Putamen (tissue), 1 donor: ENCODE measurements at regions not wholly inside any gene's neighbourhood (a gene's known extent, or its start where the extent isn't known, plus 50 kb on each side); places are given as distances from the start of the nearest gene placed in this dataset.
"Not testable (repeated sequence)": the region's sequence is repeated elsewhere in the genome, so short reads cannot be mapped to it uniquely, and the experiment has no call there.

Experiments used
- DNase-seq: peaks from one replicate; pipeline ENCODE4 v3.0.0-alpha.2; 2016; ENCODE audit warnings: low spot score

DNA sequence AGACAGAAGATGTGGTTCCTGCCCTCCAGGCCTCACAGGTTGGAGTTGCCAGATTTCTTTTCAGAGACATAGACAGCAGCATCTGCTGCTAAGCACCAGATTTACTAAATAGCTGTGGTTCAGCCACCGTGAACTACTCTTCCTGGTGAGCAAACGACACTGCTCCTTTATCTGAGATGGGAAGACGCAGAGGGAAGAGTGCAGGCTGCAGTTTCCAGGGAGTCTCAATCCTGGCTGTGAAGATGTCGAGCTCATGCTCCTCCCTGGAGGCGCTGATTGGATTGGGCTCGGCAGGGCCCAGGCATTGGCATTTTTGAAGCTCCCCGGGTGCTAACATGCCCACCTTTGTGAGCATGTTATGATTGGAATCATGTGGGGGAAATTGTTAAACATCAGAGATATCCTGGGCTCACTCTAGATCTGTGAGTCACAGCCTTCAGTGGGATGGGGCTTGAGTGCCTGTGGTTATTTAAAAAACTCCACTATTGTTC lies 314.8 kb downstream of the TSN start:
- DNase-seq = no peak

DNA sequence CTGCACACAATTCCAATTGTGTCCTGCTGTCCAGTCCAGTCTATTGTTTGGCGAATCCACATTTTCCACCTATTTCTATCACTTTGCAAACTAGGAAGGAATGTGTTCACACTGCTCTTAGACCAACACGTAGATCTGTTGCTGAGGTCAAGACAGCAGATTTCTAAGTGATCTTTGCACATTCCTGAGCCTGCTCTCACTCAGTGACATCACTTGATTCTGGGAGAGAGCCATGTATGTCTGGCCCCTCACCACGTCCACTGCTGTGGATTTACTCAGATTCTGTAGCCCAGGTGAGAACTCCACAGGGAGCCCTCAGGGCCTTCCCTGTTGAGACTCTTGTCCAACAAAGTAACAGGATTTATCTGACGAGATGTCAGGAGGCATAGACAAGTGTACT lies 317.2 kb downstream of the TSN start:
- DNase-seq = no peak

DNA sequence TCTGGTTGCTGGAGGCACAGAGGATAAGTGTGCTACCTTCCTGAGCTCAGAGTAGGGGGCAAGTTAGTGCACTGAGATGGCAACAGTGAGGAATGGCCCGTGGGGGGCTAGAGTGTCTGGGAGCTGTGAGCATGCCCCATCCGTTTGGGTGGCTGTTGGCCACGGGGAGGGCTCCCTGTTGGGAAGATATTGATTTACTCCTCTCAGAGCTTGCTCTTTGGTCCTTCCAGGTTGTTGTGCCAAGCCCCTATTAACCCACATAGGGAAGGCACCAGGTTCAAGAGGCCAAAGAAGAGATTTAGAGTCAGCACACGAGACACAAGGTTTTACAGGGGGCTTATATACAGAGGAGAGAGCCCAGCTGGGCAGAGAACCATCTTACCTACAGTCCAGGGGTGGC lies 318.8 kb downstream of the TSN start:
- DNase-seq = no peak

DNA sequence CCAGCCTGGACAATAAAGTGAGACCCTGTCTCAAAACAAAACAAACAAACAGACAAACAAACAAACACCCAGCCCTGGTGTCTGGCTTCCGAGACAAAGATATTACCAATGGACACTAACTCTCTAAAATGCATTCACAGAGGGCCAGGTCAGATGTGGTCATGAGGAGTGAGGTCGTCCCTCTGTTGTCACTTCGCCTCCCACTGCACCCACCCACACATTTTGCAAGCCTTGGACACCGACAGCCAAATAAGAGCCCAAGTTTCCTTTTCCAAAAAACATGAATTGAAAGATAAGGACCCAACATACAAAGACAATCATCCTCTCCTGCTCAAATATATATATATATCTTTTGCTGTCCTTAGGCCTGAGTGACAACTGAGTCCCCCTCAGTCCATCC lies 319.9 kb downstream of the TSN start:
- DNase-seq = no peak

DNA sequence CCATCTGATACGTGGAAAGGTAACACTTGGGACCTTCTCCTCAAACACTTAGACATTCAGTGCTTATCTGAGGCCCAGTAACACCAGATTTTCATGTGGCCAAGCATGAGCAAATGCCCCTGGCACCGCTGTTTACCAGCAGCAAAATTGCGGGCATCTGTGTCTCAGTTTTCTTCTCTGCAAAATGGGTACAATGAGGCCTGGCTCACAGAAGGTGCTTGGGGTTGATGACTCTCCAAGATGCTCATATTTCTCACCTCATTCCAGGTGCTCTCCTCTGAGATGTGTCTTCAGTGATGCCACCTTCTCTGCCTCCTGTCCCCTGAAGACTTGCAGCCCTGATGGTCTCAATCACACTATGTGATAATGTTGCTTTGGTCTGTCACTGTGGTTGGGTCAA lies 321.7 kb downstream of the TSN start:
- no peak for DNase-seq

DNA sequence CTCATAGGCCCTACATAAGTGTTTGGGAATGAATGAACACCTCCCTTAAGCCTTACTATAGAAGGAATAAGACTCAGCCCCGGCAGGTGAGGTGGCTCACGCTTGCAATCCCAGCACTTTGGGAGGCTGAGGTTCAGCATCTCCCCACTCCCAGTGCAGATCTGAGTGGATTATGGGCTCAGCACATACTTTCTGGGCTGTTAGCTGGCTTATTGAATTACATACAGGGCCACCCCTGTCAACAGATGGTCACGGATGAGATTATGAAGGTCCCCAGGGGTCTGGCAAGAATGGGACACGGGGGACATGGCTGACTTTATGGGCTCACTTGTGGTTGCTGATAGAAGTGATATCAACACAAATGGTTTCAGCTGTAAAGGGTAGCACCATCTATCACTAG lies 322.3 kb downstream of the TSN start:
- no peak for DNase-seq

DNA sequence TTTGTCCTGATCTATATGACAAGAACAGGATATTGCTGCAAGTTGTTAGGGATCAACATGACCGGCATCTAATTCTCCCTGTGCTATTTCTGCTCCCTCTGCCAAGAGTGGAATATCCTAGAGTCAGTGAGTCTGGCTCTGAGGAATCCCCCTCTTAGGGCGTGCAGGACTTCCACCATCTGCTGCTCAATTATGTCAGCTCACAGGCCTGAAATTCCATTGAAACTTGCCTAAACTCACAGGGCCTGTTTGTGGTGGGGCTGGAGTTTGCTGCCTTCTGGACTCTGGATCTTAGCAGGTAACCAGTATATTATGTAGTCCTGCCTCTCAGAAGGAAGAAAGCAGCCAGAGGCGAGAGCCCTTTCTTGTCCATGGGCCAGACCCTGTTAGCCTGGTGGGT lies 323.0 kb downstream of the TSN start:
- no peak for DNase-seq

DNA sequence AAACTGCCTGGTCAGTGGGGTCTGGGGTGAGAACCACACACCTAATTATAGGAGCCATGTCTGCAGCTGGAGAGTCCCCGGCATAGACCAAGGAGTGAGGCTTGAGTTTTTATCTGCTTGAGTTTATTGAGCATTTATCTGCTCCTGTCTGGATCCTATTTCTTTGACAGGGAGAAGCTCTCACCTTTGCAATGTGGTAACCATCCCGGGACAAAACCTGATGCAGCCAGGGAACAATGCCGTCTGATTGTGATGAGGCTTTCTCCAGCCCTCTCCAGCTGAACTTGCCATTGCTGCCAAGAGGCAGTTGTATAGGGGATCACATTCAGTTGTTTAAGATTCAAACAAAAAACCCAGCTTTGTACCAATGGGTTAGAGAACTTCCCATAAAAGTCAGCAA lies 324.4 kb downstream of the TSN start:
- DNase-seq = no peak

DNA sequence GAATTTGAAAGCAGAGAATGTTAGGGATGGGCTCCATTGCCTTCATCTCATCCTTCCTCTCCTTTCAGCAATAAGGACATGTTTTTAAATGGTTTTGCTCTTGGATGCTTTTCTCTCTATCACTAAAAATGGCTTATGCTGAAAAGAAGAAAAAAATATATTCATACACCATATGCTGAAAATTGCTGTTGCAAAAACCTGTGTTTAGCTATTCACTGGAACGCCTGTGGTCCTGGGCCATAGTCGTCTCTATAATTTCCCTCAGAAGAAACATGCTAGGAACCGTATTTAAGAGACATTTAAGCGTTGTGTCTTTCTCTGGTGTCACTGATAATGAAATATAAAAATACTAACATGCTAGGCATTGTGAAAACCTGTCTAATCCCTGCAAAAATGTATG lies 324.9 kb downstream of the TSN start:
- no peak for DNase-seq

DNA sequence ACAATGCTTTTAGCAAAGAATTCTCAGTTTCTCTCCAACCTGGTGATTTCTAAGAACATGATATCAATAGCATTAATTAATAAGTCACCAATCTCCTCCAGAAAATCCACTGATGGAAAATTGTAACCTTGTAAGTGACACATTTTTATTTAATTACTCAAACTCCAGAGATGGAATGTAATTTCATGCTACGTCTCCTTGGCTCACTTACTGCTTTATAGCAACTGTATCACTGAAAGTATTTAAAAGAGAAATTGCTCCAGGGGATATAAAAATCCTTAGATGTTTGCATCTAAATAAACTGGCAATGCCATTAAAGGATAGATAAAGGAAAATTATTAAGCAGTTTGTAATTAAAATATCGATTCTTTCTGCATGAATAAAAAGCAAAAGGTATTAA lies 325.4 kb downstream of the TSN start:
- no peak for DNase-seq

DNA sequence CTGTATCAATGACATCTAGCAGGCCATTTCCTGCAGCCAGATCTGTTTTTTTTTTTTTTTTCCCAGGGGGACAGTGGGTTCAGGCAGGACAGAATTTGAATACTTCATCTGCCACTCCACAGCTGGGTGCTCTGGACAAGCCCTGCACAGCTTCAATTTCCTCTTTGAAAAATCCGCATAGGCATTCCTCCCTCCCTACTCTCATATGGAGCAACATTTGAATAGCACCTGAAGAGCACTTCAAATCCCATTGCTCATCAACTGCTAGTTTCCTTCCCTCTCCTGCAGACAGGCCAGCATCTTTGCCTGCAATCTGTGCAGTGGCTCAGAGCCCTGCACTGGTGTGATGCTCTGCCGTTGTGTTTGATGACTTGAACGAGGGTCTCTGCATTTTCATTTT lies 326.3 kb downstream of the TSN start:
- no peak for DNase-seq

DNA sequence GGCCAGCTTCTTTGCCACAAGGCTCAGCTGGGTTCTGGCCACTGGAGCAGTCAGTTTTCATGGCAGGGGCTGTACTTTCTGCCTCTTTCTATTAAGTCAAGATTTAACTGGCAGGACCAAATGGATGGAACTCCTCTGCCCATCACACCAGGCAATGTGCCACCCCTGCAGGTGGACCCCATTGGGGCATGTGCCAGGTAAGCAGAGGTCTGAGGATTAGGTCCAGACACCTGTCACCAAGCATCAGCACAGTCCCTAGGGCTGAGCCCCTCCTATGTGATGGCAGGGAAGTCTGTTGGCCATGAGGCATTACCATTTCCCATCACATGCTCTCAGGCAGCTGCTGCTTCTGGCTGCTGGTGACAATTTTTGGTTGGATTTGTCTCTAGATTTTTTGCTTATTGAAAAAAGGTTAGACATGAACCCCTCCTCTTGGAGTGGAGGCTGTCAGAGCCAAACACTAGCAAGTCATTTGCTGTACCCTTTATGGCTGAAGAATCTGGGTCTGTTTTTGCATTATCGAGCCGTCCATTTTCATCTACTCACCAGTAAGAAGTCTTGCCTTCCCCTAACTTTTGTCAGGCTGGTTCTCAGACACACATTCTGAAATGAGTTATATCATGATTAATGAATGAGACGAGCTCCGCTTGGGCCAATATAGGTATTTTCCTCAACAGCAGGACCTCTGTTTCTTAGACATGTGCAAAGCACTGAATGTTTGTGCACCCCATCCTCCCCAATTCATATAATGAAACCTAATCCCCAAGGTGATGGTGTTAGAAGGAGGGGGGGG lies 328.0 kb downstream of the TSN start:
- DNase-seq = no peak

DNA sequence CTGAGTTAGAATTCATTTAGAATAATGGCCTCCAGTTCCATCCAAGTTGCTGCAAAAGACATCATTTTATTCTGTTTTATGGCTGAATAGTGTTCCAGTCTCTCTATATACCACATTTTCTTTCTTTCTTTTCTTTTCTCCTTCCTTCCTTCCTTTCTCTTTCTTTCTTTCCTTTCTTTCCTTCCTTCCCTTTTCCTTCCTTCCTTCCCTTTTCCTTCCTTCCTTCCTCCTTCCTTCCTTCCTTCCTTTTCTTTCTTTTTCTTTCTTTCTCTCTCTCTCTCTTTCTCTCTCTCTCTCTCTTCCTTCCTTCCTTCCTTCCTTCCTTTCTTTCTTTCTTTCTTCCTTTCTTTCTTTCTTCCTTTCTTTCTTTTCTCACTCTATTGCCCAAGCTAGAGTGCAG lies 330.2 kb downstream of the TSN start:
- not testable (repeated sequence) for DNase-seq

DNA sequence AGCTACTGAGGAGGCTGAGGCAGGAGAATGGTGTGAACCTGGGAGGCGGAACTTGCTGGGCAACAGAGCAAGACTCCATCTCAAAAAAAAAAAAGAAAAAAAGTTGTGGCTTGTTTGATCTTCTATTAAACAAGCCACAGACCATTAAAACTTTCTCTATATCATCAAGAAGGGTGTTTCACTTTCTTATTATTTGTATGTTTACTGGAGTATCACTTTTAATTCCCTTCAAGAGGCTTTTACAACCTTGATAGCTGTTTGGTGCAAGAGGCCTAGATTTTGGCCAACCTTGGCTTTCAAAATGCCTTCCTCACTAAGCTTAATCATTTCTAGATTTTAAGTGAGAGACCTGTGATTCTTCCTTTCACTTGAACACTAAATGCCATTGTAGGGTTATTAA lies 339.1 kb downstream of the TSN start:
- no peak for DNase-seq

DNA sequence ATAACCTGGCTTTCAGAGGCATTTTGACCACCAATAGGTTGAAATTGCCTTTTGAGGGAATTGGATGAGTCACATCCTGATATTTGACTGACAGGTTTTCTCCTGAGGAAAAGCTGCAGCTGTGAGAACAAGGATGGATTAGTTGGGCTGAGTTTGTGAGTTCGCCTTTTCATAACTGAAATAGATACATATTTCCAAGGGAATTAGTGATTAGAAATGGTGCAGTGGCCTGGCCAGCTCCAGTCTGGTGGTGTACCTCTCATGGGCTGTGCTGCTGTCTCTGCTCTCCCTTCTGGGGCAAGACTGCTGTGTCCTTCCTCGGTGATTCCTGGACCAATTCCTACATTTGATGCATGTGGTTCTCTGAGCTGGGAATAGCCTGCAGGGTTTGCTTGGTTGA lies 341.3 kb downstream of the TSN start:
- no peak for DNase-seq

DNA sequence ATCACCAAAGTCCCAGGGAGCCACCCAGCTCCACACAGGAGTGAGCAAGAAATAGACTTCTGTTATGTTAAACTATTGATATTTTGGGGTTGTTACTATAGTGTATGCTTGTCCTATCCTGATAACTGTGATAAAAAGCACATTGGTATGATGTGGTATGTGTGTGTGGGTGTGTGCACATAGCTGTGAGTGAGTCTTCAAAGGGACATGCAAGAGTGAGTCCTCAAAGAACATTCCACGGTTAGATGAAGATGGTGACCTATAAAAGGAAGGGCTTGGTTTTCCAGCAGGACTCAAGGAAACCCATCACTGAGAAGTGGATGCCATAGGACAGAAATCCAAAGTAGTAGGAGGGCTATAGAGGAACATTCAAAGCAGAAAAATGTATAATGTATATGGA lies 342.9 kb downstream of the TSN start:
- no peak for DNase-seq

DNA sequence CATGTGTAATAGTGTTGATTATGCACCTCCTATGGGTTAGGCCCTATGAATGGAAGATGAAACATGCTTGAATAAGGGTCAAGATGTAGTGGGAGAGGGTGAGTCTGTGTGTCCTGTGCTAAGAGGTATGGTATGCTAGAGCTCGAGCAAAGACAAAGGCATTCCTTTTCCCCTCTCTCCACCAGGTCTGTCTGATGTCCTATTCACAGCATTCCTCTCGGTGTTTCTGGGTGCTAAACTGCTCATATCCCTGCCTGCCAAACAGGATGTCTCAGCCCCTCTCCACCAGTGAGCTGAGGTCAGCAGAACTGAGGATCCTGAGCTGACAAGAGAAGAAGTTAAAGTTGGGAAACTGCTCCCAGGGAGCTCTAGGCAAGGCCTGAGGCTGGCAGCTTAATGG lies 344.9 kb downstream of the TSN start:
- DNase-seq = no peak

DNA sequence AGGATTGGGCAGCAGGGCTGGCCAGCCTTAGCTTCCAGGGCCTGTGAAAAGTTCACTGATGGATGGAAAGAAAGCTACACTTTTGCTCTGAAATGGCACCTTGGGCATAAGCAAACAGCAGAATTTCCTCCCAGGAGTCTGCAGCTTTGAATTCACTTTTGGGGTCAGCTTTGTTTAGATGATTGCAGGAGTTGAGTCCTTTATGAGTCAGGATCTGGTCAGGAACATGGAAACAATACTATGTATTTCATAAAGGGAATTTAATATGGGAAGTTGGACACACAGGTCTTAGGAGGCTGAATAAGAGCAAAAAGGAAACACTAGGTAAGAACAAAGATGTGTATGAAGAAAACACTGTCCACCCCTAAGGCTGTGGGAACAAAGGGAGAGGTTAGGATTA lies 345.3 kb downstream of the TSN start:
- DNase-seq = no peak

DNA sequence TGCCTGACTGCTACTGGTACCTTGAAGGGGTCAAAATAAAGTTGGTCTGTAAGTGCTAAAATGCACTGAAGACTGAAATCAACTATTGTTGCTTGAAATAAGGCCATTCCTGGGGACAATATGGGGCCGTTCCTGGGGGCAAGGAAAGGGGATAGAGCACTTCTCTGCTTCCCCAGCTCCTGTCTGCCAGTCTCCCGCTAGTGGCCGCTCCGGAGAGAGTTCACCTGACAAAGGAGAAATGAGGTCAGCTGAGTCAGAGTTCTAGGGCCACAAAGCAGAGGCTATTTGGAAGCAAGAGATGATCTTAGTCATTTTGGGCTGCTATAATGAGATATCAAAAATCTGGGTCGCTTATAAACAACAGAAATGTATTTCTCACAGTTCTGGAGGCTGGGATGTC lies 345.9 kb downstream of the TSN start:
- DNase-seq = no peak

DNA sequence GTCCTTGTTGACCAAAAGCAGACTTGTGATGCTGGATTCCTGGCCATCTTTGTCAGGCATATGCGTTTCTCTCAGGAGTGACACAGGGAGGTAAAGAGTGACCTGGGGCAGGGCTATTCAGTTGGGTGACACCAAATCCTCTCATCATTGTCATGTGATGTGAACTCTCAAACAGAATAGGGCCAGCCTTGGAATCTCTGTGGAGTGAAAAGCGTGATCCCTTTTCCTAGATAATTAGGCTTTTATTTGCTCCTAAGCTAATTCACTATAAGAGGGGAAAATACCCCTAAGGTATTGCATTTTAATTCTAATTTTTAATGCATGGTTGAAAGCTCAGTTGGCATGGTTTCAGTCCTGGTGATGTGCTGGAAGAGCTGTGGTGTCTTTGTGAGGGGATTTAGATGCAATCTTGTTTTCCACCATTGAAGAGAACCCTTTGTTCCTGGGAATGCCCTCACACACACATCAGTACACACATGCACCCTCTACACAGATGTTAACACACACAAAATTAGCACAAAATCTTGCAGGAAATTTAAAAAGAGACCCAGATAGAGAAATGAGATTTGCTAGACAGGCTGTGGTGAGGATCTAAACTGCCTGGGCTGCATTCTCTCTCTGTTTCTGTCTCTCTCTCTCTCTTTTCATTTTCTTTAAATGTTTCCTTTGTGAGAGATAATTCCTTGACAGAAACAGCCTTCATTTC lies 349.9 kb downstream of the TSN start:
- no peak for DNase-seq

DNA sequence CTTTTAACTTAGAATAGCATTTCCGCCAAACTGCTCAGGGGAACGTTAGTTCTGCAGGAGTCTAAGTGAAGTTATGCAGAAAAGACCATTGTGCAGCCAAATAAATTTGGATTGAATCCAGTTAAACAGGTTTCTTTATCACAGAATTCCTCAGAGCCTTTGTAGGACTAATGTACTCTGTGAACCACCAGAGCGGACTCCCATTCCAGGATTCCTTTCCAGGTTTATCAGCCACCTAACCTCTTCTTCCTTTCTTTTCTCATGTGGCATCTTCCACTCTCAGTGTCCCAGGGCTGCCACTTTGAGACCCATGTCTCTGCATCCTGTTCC lies 350.4 kb downstream of the TSN start:
- no peak for DNase-seq

DNA sequence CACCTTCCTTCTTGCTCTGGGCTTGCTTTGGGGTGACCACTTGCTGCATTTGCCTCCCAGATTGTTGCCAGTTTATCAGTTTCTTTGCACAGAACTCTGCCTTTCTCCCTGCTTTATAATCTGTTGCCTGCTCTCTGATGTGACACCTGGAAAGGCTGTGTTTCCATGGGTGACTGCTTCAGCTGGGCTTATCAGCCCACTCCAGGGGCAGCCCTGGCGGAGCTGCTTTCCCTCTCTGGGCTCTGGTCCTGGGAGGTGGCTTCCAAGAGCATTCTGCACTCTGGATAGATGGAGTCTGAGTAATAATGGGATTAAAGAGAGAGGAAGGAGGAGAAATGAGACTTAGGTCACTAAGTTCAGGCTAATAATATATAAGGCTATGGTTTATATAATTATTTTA lies 352.7 kb downstream of the TSN start:
- no peak for DNase-seq

DNA sequence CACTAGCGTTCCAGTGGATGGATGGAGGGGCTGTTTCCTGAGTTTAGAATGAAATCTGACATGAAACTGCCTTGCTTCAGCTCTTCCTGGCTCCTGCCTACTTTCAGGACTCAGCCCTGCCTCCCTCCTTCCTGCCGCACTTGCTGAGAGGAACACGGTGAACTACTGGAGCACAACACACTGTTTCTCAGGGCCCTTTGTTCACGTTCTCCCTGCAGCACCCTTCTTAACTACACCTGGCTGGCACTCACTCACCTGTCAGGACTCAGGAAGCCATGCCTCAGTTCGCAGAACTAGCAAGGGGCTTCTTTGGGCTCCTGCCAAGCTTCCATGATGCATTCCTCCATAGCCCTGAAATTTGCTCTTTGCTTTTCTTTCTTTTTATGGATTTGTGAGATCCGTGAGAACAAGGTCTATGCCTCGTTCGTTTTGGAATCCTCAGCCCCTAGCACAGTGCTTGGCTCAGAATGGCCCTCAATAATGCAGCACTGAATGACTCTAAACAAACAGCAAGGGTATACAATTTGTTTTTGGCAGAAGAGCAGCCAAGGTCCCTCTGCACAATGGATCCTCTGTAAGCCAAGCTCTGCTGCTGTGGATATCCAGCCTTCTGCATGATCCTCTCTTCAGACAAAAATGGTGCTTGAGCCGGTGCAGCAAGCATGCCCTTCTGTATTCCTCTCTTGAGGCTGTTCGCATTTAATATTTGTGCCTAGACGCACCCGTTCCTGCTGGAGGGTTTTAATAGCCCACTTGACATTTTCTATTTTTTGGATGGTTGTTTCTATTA lies 357.0 kb downstream of the TSN start:
- DNase-seq = no peak
